H1 (cell line): ENCODE measurements at regions not wholly inside any gene's neighbourhood (a gene's known extent, or its start where the extent isn't known, plus 50 kb on each side); places are given as distances from the start of the nearest gene placed in this dataset.

ENCODE experiments used
- CTCF ChIP-seq, 3 experiments: IDR thresholded peaks; 1 replicate in 2 of 3; 2 replicates in 1 of 3; pipeline versions ENCODE4 v1.5.1 to v1.6.1; 2011; ENCODE audit warnings: low read length in 3 of 3, mild to moderate bottlenecking in 3 of 3, inconsistent platforms in 2 of 3, low read depth in 1 of 3, moderate library complexity in 1 of 3; ENCODE audit not compliant: insufficient read depth in 1 of 3; ENCODE audit errors: control extremely low read depth in 1 of 3
- EGR1 ChIP-seq: IDR thresholded peaks from 2 replicates; pipeline ENCODE4 v1.6.1; 2011; ENCODE audit warnings: low read depth, low read length, borderline replicate concordance
- EP300 ChIP-seq, 2 experiments: IDR thresholded peaks; 1 replicate in 1 of 2; 2 replicates in 1 of 2; pipeline ENCODE4 v1.6.1; 2011 to 2012; ENCODE audit warnings: low read depth in 2 of 2, low read length in 2 of 2, mild to moderate bottlenecking in 2 of 2, borderline replicate concordance in 1 of 2, inconsistent platforms in 1 of 2, moderate library complexity in 1 of 2
- POLR2A ChIP-seq, 2 experiments: IDR thresholded peaks; 1 replicate in 1 of 2; 2 replicates in 1 of 2; pipeline ENCODE4 v1.6.1; 2011; ENCODE audit warnings: low read depth in 2 of 2, low read length in 2 of 2, mild to moderate bottlenecking in 2 of 2; ENCODE audit errors: control extremely low read depth in 1 of 2
- SIN3A ChIP-seq, 2 experiments: IDR thresholded peaks in 1 of 2; conservative IDR thresholded peaks in 1 of 2; 2 replicates each; pipeline ENCODE4 v1.6.1; 2011 to 2012; ENCODE audit warnings: low read length in 2 of 2, improper control_type of control experiment in 1 of 2, low read depth in 1 of 2, mild to moderate bottlenecking in 1 of 2
- SRF ChIP-seq: IDR thresholded peaks from 2 replicates; pipeline ENCODE4 v1.6.1; 2011; ENCODE audit warnings: mild to moderate bottlenecking, low read depth, low read length, moderate library complexity

- TF ChIP-seq CTCF (IDR thresholded peaks at IDR 0.05; ENCODE audit: control extremely low read depth in 1 of 3, insufficient read depth in 1 of 3, low read depth in 1 of 3, low read length in 3 of 3) (no peak), SRF (no peak), POLR2A (IDR thresholded peaks at IDR 0.05; ENCODE audit: control extremely low read depth in 1 of 2, low read depth in 2 of 2, low read length in 2 of 2) (no peak), EGR1 (no peak), EP300 (IDR thresholded peaks at IDR 0.05; ENCODE audit: borderline replicate concordance in 1 of 2, low read depth in 2 of 2, low read length in 2 of 2) (no peak), SIN3A (conservative IDR thresholded peaks at IDR 0.05 in 1 of 2, IDR thresholded peaks at IDR 0.05 in 1 of 2; ENCODE audit: low read depth in 1 of 2, low read length in 2 of 2) (no peak)
These were observed 404.6 kb upstream of the IRAK1BP1 start for GRCh38 chr6:78462728-78463127.
